HepG2 (cell line): ENCODE measurements at regions not wholly inside any gene's neighbourhood (a gene's known extent, or its start where the extent isn't known, plus 50 kb on each side); places are given as distances from the start of the nearest gene placed in this dataset.

Source experiments
- ATAC-seq: fragments of 200-7000 bp; cut with Tn5 transposase; 3 replicates; pipeline ENCODE4 v1.9.1; 2020; ENCODE audit warnings: mild to moderate bottlenecking, moderate library complexity
- BruUV-seq: library from RNA; stranded (reverse); fragments of 400-500 nt; replicated peaks from 2 replicates; lab custom pipeline; 2021; lab: Mats Ljungman, UMichigan
- CTCF ChIA-PET: fragments of 300-600 bp; formaldehyde crosslinking; extraction: SDS; loops from one replicate; lab custom pipeline; 2021; ENCODE audit warnings: low total read pairs, inconsistent platforms, low intra/inter-chr PET ratio; lab: Yijun Ruan, JAX
- POLR2A ChIA-PET: fragments of 350-600 bp; sonication (Branson Sonifier 250); formaldehyde crosslinking; loops from one replicate; lab custom pipeline; 2020; ENCODE audit warnings: antibody characterized with exemption, inconsistent platforms; lab: Yijun Ruan, JAX
- DNase-seq: peaks from one replicate; pipeline ENCODE4 v3.0.0-alpha.2; 2015; ENCODE audit warnings: low spot score
- FAIRE-seq: peaks from 3 replicates; lab custom pipeline; 2011; peaks lifted over from hg19 to GRCh38; lab: Jason Lieb, UNC
- H2AFZ ChIP-seq: one replicate; pipeline ENCODE4 v1.6.1; 2011; ENCODE audit warnings: low read length, inconsistent platforms
- H3K27ac ChIP-seq: fragments of 300-600 bp; 3 replicates; pipeline ENCODE4 v1.8.0; 2011; ENCODE audit warnings: mixed run types, mild to moderate bottlenecking, mixed read lengths, low read length, inconsistent platforms; ENCODE audit not compliant: insufficient read depth; ENCODE audit errors: extremely low read length
- H3K27me3 ChIP-seq, 2 experiments: fragments of 200-600 bp in 1 of 2; 2 replicates in 1 of 2; 3 replicates in 1 of 2; pipeline versions ENCODE4 v1.6.0 to v1.8.0; 2011; ENCODE audit warnings: low read length in 2 of 2, mild to moderate bottlenecking in 2 of 2, moderate library complexity in 2 of 2, inconsistent platforms in 1 of 2; ENCODE audit not compliant: insufficient read depth in 2 of 2, control insufficient read depth in 1 of 2
- H3K36me3 ChIP-seq, 2 experiments: fragments of 200-600 bp in 1 of 2; replicated peaks in 1 of 2; 2 replicates in 1 of 2; 3 replicates in 1 of 2; pipeline versions ENCODE4 v1.5.1 to v1.8.0; 2011; ENCODE audit warnings: low read length in 2 of 2, inconsistent platforms in 1 of 2; ENCODE audit not compliant: insufficient read depth in 2 of 2, control insufficient read depth in 1 of 2
- H3K4me1 ChIP-seq: 2 replicates; pipeline ENCODE4 v1.5.1; 2012; ENCODE audit warnings: low read length, inconsistent platforms; ENCODE audit not compliant: insufficient read depth
- H3K4me2 ChIP-seq: 2 replicates; pipeline ENCODE4 v1.6.0; 2011; ENCODE audit warnings: low read depth, low read length, inconsistent platforms
- H3K4me3 ChIP-seq, 3 experiments: fragments of 200-600 bp in 1 of 3; sonication (generic), shearing (Covaris generic) in 1 of 3; replicated peaks in 1 of 3; 2 replicates each; pipeline ENCODE4 v1.5.1; 2011 to 2016; ENCODE audit warnings: low read length in 3 of 3, inconsistent platforms in 2 of 3, low read depth in 2 of 3, mild to moderate bottlenecking in 2 of 3, control low read depth in 1 of 3, mixed read lengths in 1 of 3; ENCODE audit not compliant: insufficient read depth in 1 of 3
- H3K79me2 ChIP-seq: one replicate; pipeline ENCODE4 v1.6.1; 2011; ENCODE audit warnings: low read length, inconsistent platforms; ENCODE audit not compliant: insufficient read depth
- H3K9ac ChIP-seq: 2 replicates; pipeline ENCODE4 v1.6.0; 2011; ENCODE audit warnings: mild to moderate bottlenecking, low read depth, low read length, inconsistent platforms; ENCODE audit not compliant: insufficient read depth
- H3K9me3 ChIP-seq: 2 replicates; pipeline ENCODE4 v1.5.1; 2012; ENCODE audit warnings: mild to moderate bottlenecking, low read length
- H4K20me1 ChIP-seq: 2 replicates; pipeline ENCODE4 v1.6.0; 2011; ENCODE audit warnings: inconsistent platforms, mild to moderate bottlenecking, low read length, moderate library complexity; ENCODE audit not compliant: insufficient read depth
- CCDC6 ChIP-seq: sonication (generic); formaldehyde crosslinking; IDR thresholded peaks from 2 replicates; pipeline ENCODE4 v1.8.1; 2022; ENCODE audit warnings: mild to moderate bottlenecking, missing genetic modification reagents, moderate library complexity
- CREBL2 ChIP-seq: sonication (generic); formaldehyde crosslinking; IDR thresholded peaks from 2 replicates; pipeline ENCODE4 v1.8.1; 2023; ENCODE audit warnings: missing genetic modification reagents, mild to moderate bottlenecking, borderline replicate concordance
- ELF4 ChIP-seq: sonication (generic); formaldehyde crosslinking; IDR thresholded peaks from 2 replicates; pipeline ENCODE4 v1.5.0; 2020; ENCODE audit warnings: missing genetic modification reagents, mild to moderate bottlenecking, moderate library complexity, borderline replicate concordance
- HMGXB4 ChIP-seq, 2 experiments: sonication (generic) in 1 of 2; formaldehyde crosslinking in 1 of 2; IDR thresholded peaks; 2 replicates each; pipeline versions ENCODE4 v1.4.0 to v1.6.1; 2018 to 2020; ENCODE audit warnings: missing genetic modification reagents in 2 of 2, borderline replicate concordance in 1 of 2, low read depth in 1 of 2, mild to moderate bottlenecking in 1 of 2, missing biosample characterization in 1 of 2
- MAF1 ChIP-seq: sonication (generic); formaldehyde crosslinking; IDR thresholded peaks from 2 replicates; pipeline ENCODE4 v1.5.0; 2020; ENCODE audit warnings: missing genetic modification reagents, borderline replicate concordance
- MAFF ChIP-seq: IDR thresholded peaks from 2 replicates; pipeline ENCODE4 v1.6.1; 2011; ENCODE audit warnings: low read depth, low read length, improper control_type of control experiment
- MAFK ChIP-seq, 2 experiments: IDR thresholded peaks in 1 of 2; conservative IDR thresholded peaks in 1 of 2; 2 replicates each; pipeline ENCODE4 v1.6.1; 2011; ENCODE audit warnings: improper control_type of control experiment in 2 of 2, low read length in 2 of 2
- MTF1 ChIP-seq: sonication (generic); formaldehyde crosslinking; IDR thresholded peaks from 2 replicates; pipeline ENCODE4 v1.5.0; 2020; ENCODE audit warnings: missing genetic modification reagents
- PRDM4 ChIP-seq: sonication (generic); formaldehyde crosslinking; IDR thresholded peaks from 2 replicates; pipeline ENCODE4 v1.9.0; 2021; ENCODE audit warnings: missing genetic modification reagents, borderline replicate concordance
- SNAPC2 ChIP-seq: sonication (generic); formaldehyde crosslinking; IDR thresholded peaks from 2 replicates; pipeline ENCODE4 v1.8.1; 2022; ENCODE audit warnings: mild to moderate bottlenecking, missing genetic modification reagents
- TFDP2 ChIP-seq: sonication (generic); formaldehyde crosslinking; IDR thresholded peaks from 2 replicates; pipeline ENCODE4 v1.4.0; 2020; ENCODE audit warnings: missing genetic modification reagents
- THRA ChIP-seq: sonication (generic); formaldehyde crosslinking; IDR thresholded peaks from 2 replicates; pipeline ENCODE4 v1.4.0; 2020; ENCODE audit warnings: missing genetic modification reagents, borderline replicate concordance
- TOPORS ChIP-seq: sonication (generic); formaldehyde crosslinking; IDR thresholded peaks from 2 replicates; pipeline ENCODE4 v1.8.0; 2023; ENCODE audit warnings: mild to moderate bottlenecking, missing genetic modification reagents
- ZNF7 ChIP-seq: IDR thresholded peaks from 2 replicates; pipeline ENCODE4 v1.6.1; 2016; ENCODE audit warnings: missing biosample characterization, missing genetic modification reagents
- in situ Hi-C: cut with HindIII; loops from 2 replicates; pipeline ENCODE4 v1.10.0; 2017; ENCODE audit warnings: low pct_unique_long_range_greater_than_20kb; ENCODE audit not compliant: extremely low pct_ligation_motif_present
- intact Hi-C: fragments of 100-400 bp; cut with micrococcal nuclease; formaldehyde crosslinking; loops from one replicate; pipeline ENCODE4 v1.10.0; 2022; ENCODE audit not compliant: unreplicated experiment
- TF ChIP-seq, protein P1 (sequence below): sonication (generic); formaldehyde crosslinking; IDR thresholded peaks from 2 replicates; pipeline ENCODE4 v1.5.0; 2020; ENCODE audit warnings: missing genetic modification reagents, mild to moderate bottlenecking, borderline replicate concordance

GRCh38 chr7:16098585-16099179 is 322.7 kb downstream of the CRPPA start (continued):
- TF ChIP-seq MAF1 (no peak), MAFK (conservative IDR thresholded peaks at IDR 0.05 in 1 of 2, IDR thresholded peaks at IDR 0.05 in 1 of 2; ENCODE audit: low read length in 2 of 2) (peak; percentile 62 to 63), MAFF (peak; percentile 49)

GRCh38 chr7:16098058-16098457 is 323.3 kb downstream of the CRPPA start:
- ChIA-PET POLR2A (no interaction called here), CTCF (no interaction called here)
- intact Hi-C loops (loop anchor here (1.0 kb wide), 1 partner anchor 20 kb away; no protein-coding TSS in a partner anchor), in situ Hi-C loops (no loop called here)
- no peak overlapping the region for H3K4me3 ChIP-seq
- H2AFZ ChIP-seq = no peak overlapping the region
- no peak for DNase-seq
- no peak overlapping the region for H3K4me2 ChIP-seq
- no peak overlapping the region for H3K27ac ChIP-seq
- H3K9me3 ChIP-seq = no peaks in the 10 kb centered on the region; the same call in 1 of the 2 replicates
- no peaks in the 10 kb centered on the region for H3K79me2 ChIP-seq
- H4K20me1 ChIP-seq = no peaks in the 10 kb centered on the region
- no peaks in the 10 kb centered on the region for H3K4me1 ChIP-seq
- no peaks in the 10 kb centered on the region for H3K27me3 ChIP-seq
- BruUV-seq = no TSS peak
- no peaks in the 10 kb centered on the region for H3K36me3 ChIP-seq
- no peak for ATAC-seq
- H3K9ac ChIP-seq = no peak overlapping the region
- no peak for FAIRE-seq
- no peak for TF ChIP-seq ELF4 (CRISPR knock-in tag)
- TF ChIP-seq CREBL2 = no peak
- TF ChIP-seq TOPORS (CRISPR knock-in tag) = no peak
- TF ChIP-seq, protein P1, sequence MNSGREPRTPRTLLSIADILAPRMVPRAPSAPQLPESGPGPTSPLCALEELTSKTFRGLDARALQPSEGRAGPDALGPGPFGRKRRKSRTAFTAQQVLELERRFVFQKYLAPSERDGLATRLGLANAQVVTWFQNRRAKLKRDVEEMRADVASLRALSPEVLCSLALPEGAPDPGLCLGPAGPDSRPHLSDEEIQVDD (CRISPR knock-in tag) = no peak
- no peak for TF ChIP-seq MTF1
- no peak for TF ChIP-seq SNAPC2
- no peak for TF ChIP-seq HMGXB4 (CRISPR knock-in tag; IDR thresholded peaks at IDR 0.05; ENCODE audit: borderline replicate concordance in 1 of 2, low read depth in 1 of 2)
- no peak for TF ChIP-seq PRDM4
- TF ChIP-seq THRA (CRISPR knock-in tag) = no peak
- TF ChIP-seq ZNF7 (CRISPR knock-in tag) = no peak
- no peak for TF ChIP-seq TFDP2
- TF ChIP-seq CCDC6 (CRISPR knock-in tag) = no peak
